ENCODE measurements at regions not wholly inside any gene's neighbourhood (a gene's known extent, or its start where the extent isn't known, plus 50 kb on each side); places are given as distances from the start of the nearest gene placed in this dataset.

GRCh38 chr5:124515497-124516245 is 230.8 kb downstream of the ZNF608 start:
- no peaks in the 10 kb centered on the region for H3K9me2 ChIP-seq
- no peak overlapping the region for H2AFZ ChIP-seq (ENCODE audit: low read depth)
- POLR2A ChIA-PET, result no interaction called here
- H3K9me3 ChIP-seq, result no peaks in the 10 kb centered on the region
- H3K4me3 ChIP-seq (ENCODE audit: low read depth in 2 of 2, low read length in 1 of 2), result no peak overlapping the region
- H3K27me3 ChIP-seq (ENCODE audit: insufficient read depth), result no peaks in the 10 kb centered on the region
- H3F3A ChIP-seq (replicated peaks; ENCODE audit: insufficient read depth), result no peaks in the 10 kb centered on the region
- no peak overlapping the region for H3K4me2 ChIP-seq
- no peak overlapping the region for H3K9ac ChIP-seq
- peaks cover 0 to 9% of the 10 kb centered on the region in 2 experiments; a peak in 2 of 4 replicates for H3K4me1 ChIP-seq (ENCODE audit: control insufficient read depth in 1 of 2, insufficient read depth in 2 of 2, low read depth in 1 of 2, low read length in 1 of 2)
- H3K79me2 ChIP-seq (ENCODE audit: insufficient read depth), result no peaks in the 10 kb centered on the region
- H3K36me3 ChIP-seq (replicated peaks in 1 of 2; ENCODE audit: control insufficient read depth in 1 of 2, insufficient read depth in 2 of 2, low read length in 1 of 2), result no peaks in the 10 kb centered on the region
- H4K20me1 ChIP-seq (ENCODE audit: insufficient read depth), result no peaks in the 10 kb centered on the region
- 85% methylated on average over 3 of the region's 3 CpGs for WGBS (ENCODE audit: low lambda C conversion rate)
- no peak for DNase-seq
- TF ChIP-seq GABPA (IDR thresholded peaks at IDR 0.05; ENCODE audit: low read depth), result no peak
- no peak for TF ChIP-seq PBX3 (IDR thresholded peaks at IDR 0.05)
- no peak for TF ChIP-seq SMC3 (IDR thresholded peaks at IDR 0.05; ENCODE audit: low read depth, low read length)
- TF ChIP-seq YY1 (IDR thresholded peaks at IDR 0.05; ENCODE audit: low read depth), result no peak
- no peak for TF ChIP-seq REST (IDR thresholded peaks at IDR 0.05; ENCODE audit: low read depth, low read length)
- no peak for TF ChIP-seq MAX (IDR thresholded peaks at IDR 0.05; ENCODE audit: low read depth)
- CTCF ChIA-PET, result no interaction called here
- H3K27ac ChIP-seq (ENCODE audit: low read depth in 2 of 2, low read length in 1 of 2), result no peak overlapping the region

- Histone ChIP-seq H4K20me1 (ENCODE audit: insufficient read depth) (no peaks in the 10 kb centered on the region), H3K4me3 (ENCODE audit: low read depth in 2 of 2, low read length in 1 of 2) (no peak overlapping the region), H3K9me2 (no peaks in the 10 kb centered on the region), H3K79me2 (ENCODE audit: insufficient read depth) (no peaks in the 10 kb centered on the region), H3K9ac (no peak overlapping the region), H3K4me1 (ENCODE audit: control insufficient read depth in 1 of 2, insufficient read depth in 2 of 2, low read depth in 1 of 2, low read length in 1 of 2) (peaks cover 0 to 9% of the 10 kb centered on the region in 2 experiments; a peak in 2 of 4 replicates), H2AFZ (ENCODE audit: low read depth) (no peak overlapping the region), H3K9me3 (no peaks in the 10 kb centered on the region), H3K27ac (ENCODE audit: low read depth in 2 of 2, low read length in 1 of 2) (no peak overlapping the region), H3K36me3 (replicated peaks in 1 of 2; ENCODE audit: control insufficient read depth in 1 of 2, insufficient read depth in 2 of 2, low read length in 1 of 2) (no peaks in the 10 kb centered on the region), H3K27me3 (ENCODE audit: insufficient read depth) (no peaks in the 10 kb centered on the region), H3K4me2 (no peak overlapping the region), H3F3A (replicated peaks; ENCODE audit: insufficient read depth) (no peaks in the 10 kb centered on the region)
- POLR2A ChIA-PET, result no interaction called here
- DNase-seq, result no peak
- CTCF ChIA-PET, result interaction anchor here (0.6 kb wide), 1 partner anchor 522 kb away, joined by 3 read pairs; no protein-coding TSS in a partner anchor
- 77% methylated on average over 3 of the region's 3 CpGs for WGBS (ENCODE audit: low lambda C conversion rate)
- no peak for TF ChIP-seq FOXJ3 (CRISPR knock-in tag; IDR thresholded peaks at IDR 0.05)
- TF ChIP-seq SMC3 (IDR thresholded peaks at IDR 0.05; ENCODE audit: low read depth, low read length), result no peak
- TF ChIP-seq TEAD4 (IDR thresholded peaks at IDR 0.05; ENCODE audit: borderline replicate concordance, insufficient read depth), result no peak
- TF ChIP-seq JUND (IDR thresholded peaks at IDR 0.05), result no peak
- no peak for TF ChIP-seq EZH2phosphoT487 (IDR thresholded peaks at IDR 0.05; ENCODE audit: borderline replicate concordance, low read depth)
- TF ChIP-seq TAF1 (IDR thresholded peaks at IDR 0.05; ENCODE audit: borderline replicate concordance, low read depth, low read length), result no peak
- TF ChIP-seq ZBTB33 (IDR thresholded peaks at IDR 0.05; ENCODE audit: borderline replicate concordance, low read depth), result no peak
- TF ChIP-seq MEF2A (IDR thresholded peaks at IDR 0.05; ENCODE audit: borderline replicate concordance, low read depth), result no peak
- TF ChIP-seq PBX3 (IDR thresholded peaks at IDR 0.05), result no peak
- TF ChIP-seq TCF12 (IDR thresholded peaks at IDR 0.05), result no peak
- TF ChIP-seq CTCF (IDR thresholded peaks at IDR 0.05), result no peak
- no peak for TF ChIP-seq EP300 (IDR thresholded peaks at IDR 0.05; ENCODE audit: borderline replicate concordance in 1 of 2, low read depth in 1 of 2, low read length in 1 of 2)
Observed at GRCh38 chr5:124514956-124515355, 231.5 kb downstream of the ZNF608 start.

Measured in SK-N-SH (cell line).